Sigmoid colon (tissue), 6 donors: ENCODE measurements at regions not wholly inside any gene's neighbourhood (a gene's known extent, or its start where the extent isn't known, plus 50 kb on each side); places are given as distances from the start of the nearest gene placed in this dataset.

Source experiments
- DNase-seq: peaks from one replicate; pipeline ENCODE4 v3.0.0-alpha.2; 2019
- H3K27ac ChIP-seq, 4 donors: fragments of 200-600 bp; sonication (generic); one replicate each; pipeline ENCODE4 v1.5.1; 2016 to 2019; ENCODE audit warnings: mild to moderate bottlenecking in 1 of 4
- H3K27me3 ChIP-seq, 3 donors: fragments of 200-600 bp; sonication (generic); one replicate each; pipeline ENCODE4 v1.5.1; 2019; ENCODE audit warnings: mild to moderate bottlenecking in 1 of 3
- H3K36me3 ChIP-seq, 4 donors: fragments of 200-600 bp; sonication (generic); one replicate each; pipeline ENCODE4 v1.5.1; 2016 to 2019
- H3K4me1 ChIP-seq, 4 donors: fragments of 200-600 bp; sonication (generic); one replicate each; pipeline ENCODE4 v1.5.1; 2017 to 2019
- H3K4me3 ChIP-seq, 4 donors: fragments of 200-600 bp; sonication (generic); one replicate each; pipeline ENCODE4 v1.5.1; 2017 to 2019; ENCODE audit warnings: mild to moderate bottlenecking in 2 of 4, moderate library complexity in 1 of 4
- H3K9me3 ChIP-seq, 4 donors: fragments of 200-600 bp in 3 of 4; sonication (generic) in 3 of 4; one replicate each; pipeline versions ENCODE4 v1.5.1 to v1.6.1; 2013 to 2019
- EP300 ChIP-seq, 4 donors: sonication (generic); formaldehyde crosslinking; IDR thresholded peaks; one replicate each; pipeline ENCODE4 v1.6.1; 2017; ENCODE audit warnings: antibody characterized with exemption in 4 of 4
- POLR2A ChIP-seq, 2 donors: fragments of 450-650 bp; IDR thresholded peaks; one replicate each; pipeline ENCODE4 v1.6.1; 2016; ENCODE audit warnings: antibody characterized with exemption in 2 of 2, mild to moderate bottlenecking in 2 of 2, moderate library complexity in 2 of 2
- POLR2AphosphoS5 ChIP-seq, 4 donors: sonication (generic); formaldehyde crosslinking; IDR thresholded peaks; one replicate each; pipeline ENCODE4 v1.6.1; 2017; ENCODE audit warnings: antibody characterized with exemption in 4 of 4
- WGBS, 2 donors: extraction: QIAGEN DNeasy Blood & Tissue Kit; methylation state at CpG; one replicate each; pipeline ENCODE4 v1.1.7; 2013; 5-methylcytosine and 5-hydroxymethylcytosine counted together
- intact Hi-C: fragments of 100-400 bp; cut with DNase I; formaldehyde crosslinking; loops from one replicate; pipeline ENCODE4 v1.15.1; 2023
- TF ChIP-seq, protein P1 (sequence below), 4 experiments: fragments of 450-650 bp in 3 of 4; fragments of 200-600 bp in 1 of 4; IDR thresholded peaks; one replicate each; pipeline ENCODE4 v1.5.1; 2016 to 2019; ENCODE audit warnings: antibody characterized with exemption in 4 of 4, mild to moderate bottlenecking in 3 of 4, moderate library complexity in 2 of 4
- donor health status: healthy with polysubstance abuse.
- donor health status: healthy.

DNA sequence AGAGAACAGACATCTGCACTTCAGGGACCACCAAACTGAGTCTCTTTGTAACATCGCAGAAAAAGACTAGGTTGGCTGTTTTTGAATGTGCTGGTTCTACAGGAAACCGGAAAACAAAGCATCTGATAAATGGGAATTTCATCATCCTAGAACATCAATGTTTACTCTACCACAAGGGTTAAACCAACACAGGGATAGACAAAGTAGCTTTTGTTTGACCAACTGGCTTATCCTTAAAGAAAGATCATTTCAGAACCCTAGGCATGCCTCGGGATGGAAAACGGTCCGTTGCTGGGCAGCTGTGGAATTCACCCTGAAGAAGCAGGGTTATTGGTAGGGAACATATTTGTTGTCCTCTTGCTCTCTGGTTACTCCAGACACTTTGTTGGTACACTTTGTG lies 2355.5 kb upstream of the AGA start:
- 56 to 79% methylated on average over 5 of the region's 5 CpGs for WGBS, 2 donors
- intact Hi-C loops = no loop called here

DNA sequence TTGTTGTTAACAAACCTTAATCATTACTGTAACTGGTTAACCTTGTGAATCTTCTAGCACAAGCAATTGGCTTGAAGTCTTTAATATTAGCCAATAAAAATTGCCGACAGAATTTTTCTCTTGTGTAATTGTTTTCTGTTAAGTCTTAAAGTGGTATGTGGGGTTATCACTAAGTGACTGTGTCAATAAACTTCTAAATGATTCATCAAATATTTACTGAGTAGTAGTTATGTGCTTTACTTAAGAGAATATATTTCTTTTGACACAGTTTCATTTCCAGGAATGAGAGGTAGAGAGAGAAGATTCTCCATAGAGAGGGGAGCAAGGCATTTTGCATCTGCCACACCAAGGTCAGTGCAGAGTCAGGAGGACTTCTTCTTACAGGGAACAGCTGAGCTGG lies 2361.6 kb upstream of the AGA start:
- TF ChIP-seq, protein P1, sequence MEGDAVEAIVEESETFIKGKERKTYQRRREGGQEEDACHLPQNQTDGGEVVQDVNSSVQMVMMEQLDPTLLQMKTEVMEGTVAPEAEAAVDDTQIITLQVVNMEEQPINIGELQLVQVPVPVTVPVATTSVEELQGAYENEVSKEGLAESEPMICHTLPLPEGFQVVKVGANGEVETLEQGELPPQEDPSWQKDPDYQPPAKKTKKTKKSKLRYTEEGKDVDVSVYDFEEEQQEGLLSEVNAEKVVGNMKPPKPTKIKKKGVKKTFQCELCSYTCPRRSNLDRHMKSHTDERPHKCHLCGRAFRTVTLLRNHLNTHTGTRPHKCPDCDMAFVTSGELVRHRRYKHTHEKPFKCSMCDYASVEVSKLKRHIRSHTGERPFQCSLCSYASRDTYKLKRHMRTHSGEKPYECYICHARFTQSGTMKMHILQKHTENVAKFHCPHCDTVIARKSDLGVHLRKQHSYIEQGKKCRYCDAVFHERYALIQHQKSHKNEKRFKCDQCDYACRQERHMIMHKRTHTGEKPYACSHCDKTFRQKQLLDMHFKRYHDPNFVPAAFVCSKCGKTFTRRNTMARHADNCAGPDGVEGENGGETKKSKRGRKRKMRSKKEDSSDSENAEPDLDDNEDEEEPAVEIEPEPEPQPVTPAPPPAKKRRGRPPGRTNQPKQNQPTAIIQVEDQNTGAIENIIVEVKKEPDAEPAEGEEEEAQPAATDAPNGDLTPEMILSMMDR (IDR thresholded peaks at IDR 0.05) = no peak
- TF ChIP-seq POLR2AphosphoS5 (IDR thresholded peaks at IDR 0.05) (no peak), POLR2A (IDR thresholded peaks at IDR 0.05) (no peak), EP300 (IDR thresholded peaks at IDR 0.05) (no peak)
- H3K9me3 ChIP-seq = no peaks in the 10 kb centered on the region
- H3K4me1 ChIP-seq = no peaks in the 10 kb centered on the region
- no peak overlapping the region for H3K4me3 ChIP-seq
- intact Hi-C loops = no loop called here
- WGBS, 2 donors = 18 to 52% methylated on average over 1 of the region's 1 CpG
- DNase-seq = no peak
- no peaks in the 10 kb centered on the region for H3K27me3 ChIP-seq
- no peak overlapping the region for H3K27ac ChIP-seq
- no peaks in the 10 kb centered on the region for H3K36me3 ChIP-seq

More for the DNA sequence above, 2355.5 kb upstream of the AGA start:
- no peak for DNase-seq
- TF ChIP-seq, protein P1 (IDR thresholded peaks at IDR 0.05) = no peak
- TF ChIP-seq POLR2AphosphoS5 (IDR thresholded peaks at IDR 0.05) = no peak
- TF ChIP-seq POLR2A (IDR thresholded peaks at IDR 0.05) = no peak
- TF ChIP-seq EP300 (IDR thresholded peaks at IDR 0.05) = no peak
- H3K27me3 ChIP-seq = no peaks in the 10 kb centered on the region
- H3K9me3 ChIP-seq = no peaks in the 10 kb centered on the region
- no peak overlapping the region for H3K27ac ChIP-seq
- H3K36me3 ChIP-seq = no peaks in the 10 kb centered on the region
- no peaks in the 10 kb centered on the region for H3K4me1 ChIP-seq
- H3K4me3 ChIP-seq = no peak overlapping the region

DNA sequence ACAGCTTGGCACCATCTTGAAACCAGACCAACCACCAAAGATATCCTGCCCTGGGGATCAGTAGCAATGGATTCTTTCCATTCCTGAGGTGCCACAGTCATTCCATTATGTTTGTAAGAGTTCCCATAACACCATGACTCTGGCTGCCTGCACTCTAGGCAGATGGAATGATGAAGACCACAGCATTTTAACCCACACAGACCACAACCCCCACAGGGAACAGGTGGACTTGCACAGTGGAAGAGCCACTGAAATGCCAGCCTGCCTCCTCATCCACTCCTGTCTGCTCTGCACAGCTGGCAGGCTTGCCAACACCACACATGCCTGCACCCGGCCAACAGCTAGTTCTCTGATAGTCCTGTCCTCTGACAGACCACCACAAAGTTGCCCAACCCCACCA lies 2362.2 kb upstream of the AGA start:
- H3K4me3 ChIP-seq = no peak overlapping the region
- DNase-seq = no peak

DNA sequence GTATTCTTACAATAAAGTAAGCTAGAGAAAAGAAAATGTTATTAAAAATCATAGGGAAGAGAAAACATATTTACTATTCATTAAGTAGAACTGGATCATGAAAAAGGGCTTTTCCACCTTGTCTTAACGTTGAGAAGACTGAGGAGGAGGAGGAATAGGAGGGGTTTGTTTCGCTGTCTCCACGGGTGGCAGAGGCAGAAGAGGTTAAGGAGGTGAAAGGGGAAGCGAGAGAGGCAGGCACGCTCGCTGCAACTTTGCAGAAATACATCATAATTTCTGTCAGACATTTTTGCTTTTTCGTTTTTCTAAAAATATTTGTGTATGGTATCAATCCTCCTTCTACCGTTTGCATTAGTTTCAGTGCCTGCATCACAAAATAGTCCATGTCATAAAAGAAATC lies 2375.1 kb upstream of the AGA start:
- H3K9me3 ChIP-seq = no peaks in the 10 kb centered on the region
- intact Hi-C loops = no loop called here
- DNase-seq = no peak
- no peaks in the 10 kb centered on the region for H3K4me1 ChIP-seq
- H3K27me3 ChIP-seq = no peaks in the 10 kb centered on the region
- WGBS, 2 donors = 72 to 75% methylated on average over 8 of the region's 8 CpGs
- H3K4me3 ChIP-seq = no peak overlapping the region
- TF ChIP-seq, protein P1 (IDR thresholded peaks at IDR 0.05) = no peak
- H3K36me3 ChIP-seq = no peaks in the 10 kb centered on the region
- no peak overlapping the region for H3K27ac ChIP-seq

More for the DNA sequence above, 2362.2 kb upstream of the AGA start:
- intact Hi-C loops = no loop called here
- H3K27ac ChIP-seq = no peak overlapping the region
- H3K4me1 ChIP-seq = no peaks in the 10 kb centered on the region
- H3K9me3 ChIP-seq = no peaks in the 10 kb centered on the region
- TF ChIP-seq POLR2AphosphoS5 (IDR thresholded peaks at IDR 0.05) = no peak
- TF ChIP-seq POLR2A (IDR thresholded peaks at IDR 0.05) = no peak
- no peak for TF ChIP-seq EP300 (IDR thresholded peaks at IDR 0.05)
- TF ChIP-seq, protein P1 (IDR thresholded peaks at IDR 0.05) = no peak
- H3K27me3 ChIP-seq = no peaks in the 10 kb centered on the region
- no peaks in the 10 kb centered on the region for H3K36me3 ChIP-seq
- 81 to 89% methylated on average over 1 of the region's 1 CpG for WGBS, 2 donors

DNA sequence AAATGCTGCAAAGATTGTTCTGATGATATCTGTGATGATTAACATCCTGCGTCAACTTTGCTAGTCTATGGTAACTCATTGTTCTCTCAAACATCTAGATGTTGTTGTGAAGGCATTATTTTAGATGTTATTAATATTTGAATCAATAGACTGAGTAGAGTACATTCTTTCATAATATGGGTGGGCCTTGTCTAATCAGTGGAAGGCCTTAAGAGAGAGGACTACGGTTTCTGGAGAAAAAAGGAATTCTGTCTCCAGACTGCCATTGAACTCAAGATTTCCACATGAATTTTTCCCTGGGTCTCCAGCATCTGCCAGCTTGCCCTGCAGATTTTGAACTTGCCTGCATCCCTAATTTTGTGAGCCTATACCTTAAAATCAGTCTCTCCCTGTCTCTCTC lies 2381.1 kb upstream of the AGA start:
- H3K36me3 ChIP-seq = no peaks in the 10 kb centered on the region
- no peaks in the 10 kb centered on the region for H3K27me3 ChIP-seq
- no peak overlapping the region for H3K27ac ChIP-seq
- no peaks in the 10 kb centered on the region for H3K9me3 ChIP-seq
- no peak overlapping the region for H3K4me3 ChIP-seq
- 45 to 46% methylated on average over 2 of the region's 2 CpGs for WGBS, 2 donors
- TF ChIP-seq POLR2A (IDR thresholded peaks at IDR 0.05) = no peak
- TF ChIP-seq POLR2AphosphoS5 (IDR thresholded peaks at IDR 0.05) = no peak
- TF ChIP-seq EP300 (IDR thresholded peaks at IDR 0.05) = no peak
- TF ChIP-seq, protein P1 (IDR thresholded peaks at IDR 0.05) = no peak
- no peaks in the 10 kb centered on the region for H3K4me1 ChIP-seq
- DNase-seq = no peak
- intact Hi-C loops = no loop called here
